ENCODE measurements at regions not wholly inside any gene's neighbourhood (a gene's known extent, or its start where the extent isn't known, plus 50 kb on each side); places are given as distances from the start of the nearest gene placed in this dataset.
A peak's percentile ranks its signal among the peaks of the same experiment; 100 is the strongest.

GRCh38 chr14:65187421-65188049, 85.2 kb upstream of the MAX start:
- no peak for DNase-seq

DNA sequence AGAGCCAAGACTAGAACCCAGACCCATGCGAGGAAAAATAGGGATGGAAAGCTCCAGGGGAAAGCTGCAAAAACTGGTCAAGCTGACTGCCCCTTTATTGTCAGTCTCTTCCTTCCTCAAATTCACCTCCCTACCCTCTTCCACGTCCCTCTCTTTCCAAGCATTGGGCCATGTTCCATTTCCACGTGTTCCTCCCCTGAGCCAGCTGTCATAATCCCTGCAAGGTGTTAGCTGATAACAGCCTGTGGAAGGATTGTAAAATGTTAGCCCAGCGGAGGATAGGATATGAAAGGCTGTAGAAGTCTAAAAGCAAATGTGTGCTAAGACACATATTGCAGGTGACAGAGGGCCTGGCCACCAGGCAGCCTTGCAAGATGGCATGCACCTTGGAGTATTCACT, 88.0 kb upstream of the MAX start:
- no peak for DNase-seq

GRCh38 chr14:65191716-65192115, 89.4 kb upstream of the MAX start:
- no peak for DNase-seq

DNA sequence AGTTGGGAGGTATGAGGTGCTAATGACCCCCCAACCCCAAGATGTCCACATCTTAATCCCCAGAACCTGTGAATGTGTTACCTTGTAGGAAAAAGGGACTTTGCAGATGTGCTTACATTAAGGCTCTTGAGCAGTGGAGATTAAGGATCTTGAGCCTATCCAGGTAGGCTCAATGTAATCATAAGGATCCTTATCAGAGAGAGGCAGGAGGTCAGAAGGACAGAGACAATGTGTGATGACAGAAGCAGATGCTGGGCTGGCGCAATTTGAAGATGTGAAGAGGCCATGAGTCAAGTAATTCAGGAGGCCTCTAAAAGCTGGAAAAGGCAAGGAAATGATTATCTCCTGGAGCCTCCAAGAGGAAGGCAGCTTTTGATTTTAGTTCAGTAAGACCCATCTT, 90.4 kb upstream of the MAX start:
- DNase-seq, result no peak

DNA sequence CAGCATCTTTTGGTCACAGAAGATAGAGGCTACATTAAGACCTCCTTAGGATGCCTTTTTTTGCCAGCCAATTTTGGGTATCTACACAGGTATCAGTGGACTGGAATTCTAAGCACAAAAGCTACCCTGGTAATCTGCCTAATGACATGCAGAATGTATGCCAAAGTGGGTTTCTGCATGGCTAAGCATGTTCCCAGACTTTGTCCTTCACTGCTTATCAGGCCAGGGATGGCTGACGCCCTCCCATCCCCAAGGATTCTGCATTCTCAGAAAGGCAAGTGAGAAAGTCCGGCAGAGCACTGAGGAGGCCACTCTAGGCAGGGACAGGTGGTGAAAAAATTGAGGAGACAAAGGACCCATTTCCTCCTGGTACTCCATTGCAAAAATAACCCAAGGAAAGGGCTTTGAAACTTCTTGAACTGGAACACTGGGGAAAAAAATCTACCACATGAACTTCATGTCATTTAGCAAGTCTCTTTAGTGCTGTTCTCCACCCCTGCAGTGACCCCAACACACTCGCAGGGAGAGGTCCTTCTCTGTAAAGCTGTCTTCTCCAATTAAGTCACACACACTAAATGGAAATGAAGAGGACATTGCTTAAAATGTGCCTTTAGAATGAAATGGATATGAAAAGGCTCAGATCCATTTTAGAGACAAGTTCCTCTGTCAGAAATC, 91.7 kb upstream of the MAX start:
- DNase-seq, result no peak

DNA sequence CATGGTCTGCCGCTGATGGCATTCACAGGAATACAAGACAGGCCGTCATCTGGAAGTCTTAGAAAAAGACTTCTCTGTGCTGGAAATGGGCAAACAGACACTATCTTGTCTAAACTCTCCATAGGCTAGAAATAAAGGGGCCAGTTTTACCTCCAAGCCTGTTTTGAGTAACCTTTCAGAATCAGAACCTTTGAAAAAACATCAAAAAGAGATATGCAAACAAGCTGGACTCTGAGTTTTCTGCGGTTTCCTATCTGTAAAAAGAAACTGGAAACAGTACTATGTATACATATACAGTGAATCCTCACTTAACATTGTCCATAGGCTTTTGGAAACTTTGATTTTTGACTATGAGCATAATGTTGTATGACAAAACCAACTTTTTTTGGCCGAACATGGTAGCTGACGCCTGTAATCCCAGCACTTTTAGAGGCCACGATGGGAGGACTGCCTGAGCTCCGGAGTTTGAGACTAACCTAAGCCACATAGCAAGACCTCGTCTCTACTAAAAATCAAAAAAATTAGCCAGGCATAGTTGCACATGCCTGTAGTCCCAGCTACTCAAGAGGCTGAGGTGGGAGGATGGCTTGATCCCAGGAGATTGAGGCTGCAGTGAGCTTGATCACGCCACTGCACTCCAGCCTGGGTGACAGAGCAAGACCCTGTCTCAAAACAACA, 92.9 kb upstream of the MAX start:
- DNase-seq, result no peak

- no peak for DNase-seq
Observed at GRCh38 chr14:65198346-65198745, 96.0 kb upstream of the MAX start.

DNA sequence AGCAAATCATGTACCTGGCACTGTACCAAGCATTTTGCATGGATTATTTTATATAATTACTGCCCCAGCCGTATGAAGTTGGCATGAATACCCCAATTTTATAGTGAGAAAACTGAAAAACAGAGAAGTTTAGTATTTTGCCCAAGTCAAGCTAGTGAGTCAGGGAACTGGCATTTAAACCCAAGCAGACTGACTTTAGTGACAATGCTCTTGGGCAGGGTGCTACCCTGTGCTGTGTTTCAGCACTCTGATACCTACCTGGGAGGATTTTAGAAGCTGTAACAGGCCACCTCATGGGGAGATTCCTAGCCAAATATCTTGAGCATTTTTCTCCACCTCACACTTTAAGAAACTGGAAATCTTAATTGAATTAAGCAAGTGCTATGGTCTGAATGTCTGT, 98.1 kb upstream of the MAX start:
- no peak for DNase-seq

DNA sequence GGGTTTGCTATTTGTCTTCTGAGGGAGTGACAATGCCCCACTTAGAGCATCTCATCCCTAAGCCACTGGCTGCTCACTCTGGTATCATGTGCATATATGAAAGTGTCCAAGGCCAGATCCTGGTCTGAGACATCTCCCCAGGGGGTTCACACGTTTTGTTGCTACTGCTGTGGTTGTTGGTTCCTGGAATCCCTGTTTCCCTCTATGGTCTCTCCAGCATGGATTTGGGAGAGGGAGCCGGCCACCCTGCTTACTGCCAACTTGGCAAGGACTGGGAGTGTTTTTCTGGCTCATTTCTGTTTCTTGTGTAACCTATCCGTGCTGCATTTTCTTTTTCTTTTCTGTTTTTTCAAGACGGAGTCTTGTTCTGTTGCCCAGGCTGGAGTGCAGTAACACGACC, 101.3 kb upstream of the MAX start:
- DNase-seq, result no peak

- DNase-seq, result no peak
Observed at GRCh38 chr14:65204056-65204455, 101.7 kb upstream of the MAX start.

DNA sequence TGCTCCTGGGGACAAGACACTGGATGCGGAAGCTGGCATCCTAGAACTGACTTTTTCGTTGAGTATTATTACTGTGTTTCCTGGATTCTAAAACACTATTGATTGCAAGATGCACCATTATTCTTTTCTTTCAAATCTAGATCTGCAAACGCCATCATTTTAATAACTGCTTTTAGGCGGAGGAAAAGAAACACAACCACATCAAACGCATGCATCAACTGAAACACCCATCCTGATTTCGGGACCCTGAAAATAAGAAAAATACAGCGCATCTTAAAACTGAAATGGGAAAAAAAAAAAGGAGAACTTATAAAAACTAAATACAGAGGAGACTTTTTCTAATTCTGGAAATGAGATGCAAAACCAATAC, 103.7 kb upstream of the MAX start:
- peak; percentile 14 for DNase-seq

GRCh38 chr14:65206448-65207096, 104.3 kb upstream of the MAX start:
- peak; percentile 72 for DNase-seq

DNA sequence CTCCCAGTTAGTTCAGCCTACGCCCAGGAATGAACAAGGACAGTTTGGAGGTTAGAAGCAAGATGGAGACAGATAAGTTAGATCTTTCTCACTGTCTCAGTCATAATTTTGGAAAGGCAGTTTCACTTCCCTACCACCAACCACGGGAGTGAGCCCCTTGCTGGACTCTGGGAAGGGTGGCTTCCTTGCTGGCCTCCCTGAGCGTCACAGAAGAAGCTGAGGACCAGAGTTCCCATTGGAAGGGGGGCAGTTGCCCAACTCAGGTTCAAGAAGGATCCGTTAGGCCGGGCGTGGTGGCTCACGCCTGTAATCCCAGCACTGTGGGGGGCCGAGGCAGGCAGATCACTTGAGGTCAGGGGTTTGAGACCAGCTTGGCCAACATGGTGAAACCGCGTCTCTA, 106.2 kb upstream of the MAX start:
- DNase-seq, result no peak

DNA sequence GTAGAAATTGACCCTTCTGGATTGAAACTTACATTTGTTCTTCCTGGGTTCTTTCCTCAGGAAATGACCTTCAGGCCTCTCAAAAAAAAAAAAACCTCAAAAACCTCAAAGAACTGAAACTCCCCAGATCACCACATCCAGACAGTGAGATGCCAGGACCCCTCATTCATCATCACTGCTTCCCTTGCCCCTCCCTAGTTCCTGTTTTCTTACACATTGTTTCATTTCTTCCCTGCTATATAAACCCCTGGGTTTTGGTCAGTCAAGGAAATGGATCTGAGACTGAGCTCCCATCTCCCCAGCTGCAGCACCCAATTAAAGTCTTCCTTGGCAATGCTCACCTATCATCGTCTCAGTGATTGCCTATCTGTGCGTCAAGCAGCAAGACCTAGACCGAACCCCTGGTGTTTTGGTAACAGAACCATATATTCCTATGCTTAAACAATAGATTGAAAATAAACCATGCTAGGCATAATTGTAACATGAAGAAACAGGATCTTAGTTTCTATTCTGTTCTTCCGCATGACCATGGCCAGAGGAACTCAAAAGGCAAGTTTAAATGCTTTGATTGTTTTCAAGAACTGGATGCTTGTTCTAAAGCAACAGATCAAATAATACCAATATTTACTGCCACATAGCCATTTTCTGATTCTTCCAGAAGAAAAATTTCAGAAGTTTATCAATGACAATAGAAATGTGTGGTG, 108.0 kb upstream of the MAX start:
- peak; percentile 25 for DNase-seq

GRCh38 chr14:65210822-65211182, 108.5 kb upstream of the MAX start:
- no peak for DNase-seq

DNA sequence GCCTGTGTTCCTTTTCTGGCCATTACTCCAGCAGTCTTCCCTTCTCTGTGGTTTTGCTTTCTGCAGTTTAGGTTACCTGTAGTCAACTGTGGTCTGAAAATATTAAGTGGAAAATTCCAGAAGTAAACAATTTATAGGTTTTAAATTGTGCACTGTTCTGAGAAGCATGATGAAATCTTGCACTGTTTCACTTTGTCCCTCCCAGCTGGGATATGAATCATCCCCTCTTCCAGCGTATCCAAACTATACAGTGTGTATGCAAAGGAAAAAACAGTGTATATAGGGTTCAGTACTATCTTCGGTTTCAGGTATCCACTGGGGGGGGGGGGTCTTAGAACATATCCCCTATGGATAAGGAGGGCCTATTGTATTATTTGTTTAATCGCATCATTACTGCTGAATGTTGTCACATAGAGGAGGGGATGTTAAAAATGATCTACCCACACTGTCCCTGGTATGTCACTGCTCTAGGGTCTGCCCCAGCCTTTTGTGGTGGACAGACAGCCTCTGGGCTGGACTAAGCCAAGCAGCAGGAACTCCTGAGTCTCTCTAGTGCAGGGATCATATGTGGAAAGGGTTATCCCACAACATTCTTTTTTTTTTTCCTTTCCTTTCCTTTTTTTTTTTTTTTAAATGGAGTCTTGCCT, 109.1 kb upstream of the MAX start:
- DNase-seq, result no peak

GRCh38 chr14:65213316-65213715, 111.0 kb upstream of the MAX start:
- DNase-seq, result no peak

DNA sequence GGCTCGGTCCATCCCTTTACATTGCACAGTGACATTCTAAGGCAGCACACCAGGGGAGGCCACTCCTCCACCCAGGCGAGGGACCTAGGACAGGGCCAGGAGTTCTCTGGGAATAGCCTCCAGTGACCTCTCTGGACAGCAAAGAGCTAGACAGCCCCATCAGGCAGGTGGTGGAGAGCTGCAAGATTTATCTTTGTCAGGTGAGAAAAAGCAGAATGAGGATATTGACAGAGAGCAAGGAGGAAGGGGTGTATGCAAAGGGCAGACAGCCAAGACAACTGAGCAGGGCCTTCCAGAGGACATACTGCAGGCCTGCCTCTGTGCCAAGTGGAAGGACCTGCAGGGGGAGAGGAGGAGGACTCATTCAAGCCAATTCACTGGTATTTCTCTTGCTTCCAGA, 112.4 kb upstream of the MAX start:
- no peak for DNase-seq

GRCh38 chr14:65219353-65219752, 117.0 kb upstream of the MAX start:
- DNase-seq, result no peak

- DNase-seq, result peak; percentile 49
Observed at GRCh38 chr14:65222440-65222858, 120.1 kb upstream of the MAX start.

DNA sequence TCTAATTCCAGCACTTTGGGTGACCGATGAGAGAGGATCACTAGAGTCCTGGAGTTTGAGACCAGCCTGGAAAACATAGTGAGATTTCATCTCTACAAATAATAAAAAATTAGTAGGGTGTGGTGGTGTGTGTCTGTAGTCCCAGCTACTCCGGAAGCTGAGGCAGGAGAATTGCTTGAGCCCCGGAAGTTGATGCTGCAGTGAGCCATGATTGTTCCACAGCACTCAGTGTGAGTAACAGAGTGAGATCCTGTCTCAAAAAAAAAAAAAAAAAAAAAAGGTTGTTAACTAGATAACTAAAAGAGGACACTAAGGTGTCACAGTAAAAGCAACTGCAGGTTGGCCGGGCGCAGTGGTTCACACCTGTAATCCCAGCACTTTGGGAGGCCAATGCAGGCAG, 121.3 kb upstream of the MAX start:
- peak; percentile 25 for DNase-seq

DNA sequence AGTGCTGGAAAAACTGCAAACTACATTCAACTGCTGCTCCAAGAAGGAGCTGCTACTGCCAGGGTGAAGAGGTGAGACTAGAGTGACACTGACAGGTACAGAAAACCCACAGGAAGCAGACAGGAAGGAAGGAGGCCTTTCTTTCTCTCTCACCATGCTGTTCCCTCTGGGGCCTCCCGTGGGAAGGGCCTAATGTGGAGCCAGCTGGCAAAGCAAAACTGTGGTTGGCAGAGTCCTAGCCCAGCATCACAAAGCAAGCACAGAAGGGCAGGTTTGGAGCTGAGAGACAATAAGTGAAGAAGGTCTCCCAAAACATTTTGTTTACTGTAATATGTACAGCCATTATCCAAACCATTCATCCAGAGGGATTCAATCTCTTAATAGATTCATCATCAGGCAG, 122.5 kb upstream of the MAX start:
- no peak for DNase-seq
